Psoas muscle (tissue), 7 donors: ENCODE measurements at regions not wholly inside any gene's neighbourhood (a gene's known extent, or its start where the extent isn't known, plus 50 kb on each side); places are given as distances from the start of the nearest gene placed in this dataset.

Experiments
- ATAC-seq, 4 donors: fragments of 200-7000 bp; cut with Tn5 transposase; one replicate each; pipeline ENCODE4 v1.9.1; 2020; ENCODE audit warnings: moderate library complexity in 3 of 4, mild to moderate bottlenecking in 2 of 4
- DNase-seq, 2 donors: peaks; one replicate each; pipeline ENCODE4 v3.0.0-alpha.2; 2020
- H3K27ac ChIP-seq: fragments of 200-600 bp; one replicate; pipeline ENCODE4 v1.8.0; 2022
- H3K27me3 ChIP-seq, 3 donors: fragments of 200-600 bp in 1 of 3; one replicate each; pipeline versions ENCODE4 v1.6.1 to v1.8.0; 2013 to 2022; ENCODE audit warnings: low read length in 2 of 3, mild to moderate bottlenecking in 2 of 3, moderate library complexity in 1 of 3; ENCODE audit not compliant: insufficient read depth in 3 of 3
- H3K36me3 ChIP-seq, 2 donors: fragments of 200-600 bp in 1 of 2; one replicate each; pipeline versions ENCODE4 v1.6.1 to v1.8.0; 2013 to 2022; ENCODE audit warnings: low read depth in 1 of 2, mild to moderate bottlenecking in 1 of 2, moderate library complexity in 1 of 2; ENCODE audit not compliant: insufficient read depth in 1 of 2
- H3K4me1 ChIP-seq: fragments of 200-600 bp; one replicate; pipeline ENCODE4 v1.8.0; 2022
- H3K4me3 ChIP-seq: fragments of 200-600 bp; one replicate; pipeline ENCODE4 v1.8.0; 2022; ENCODE audit warnings: mild to moderate bottlenecking
- H3K9me3 ChIP-seq: fragments of 200-600 bp; one replicate; pipeline ENCODE4 v1.8.0; 2022
- WGBS, 3 donors: extraction: QIAGEN DNeasy Blood & Tissue Kit; methylation state at CpG; one replicate each; pipeline versions ENCODE4 v1.1.6 to v1.1.7; 2013; 5-methylcytosine and 5-hydroxymethylcytosine counted together
- intact Hi-C, 2 donors: fragments of 100-400 bp; cut with DNase I; formaldehyde crosslinking; loops; one replicate each; pipeline versions ENCODE4 v1.11.0 to v1.14.2; 2022
- TF ChIP-seq, protein P1 (sequence below): fragments of 200-600 bp; IDR thresholded peaks from one replicate; pipeline ENCODE4 v1.8.0; 2022; ENCODE audit warnings: antibody characterized with exemption
- donor health status: healthy with polysubstance abuse.
- donor health status: DM: no; HTN: no; CAD: no; lungs with moderate emphysema.
- donor health status: Bipolar disorder and iron deficiency.
- donor health status: healthy.
- donor health status: DM: yes; HTN: yes; CAD: no.
- donor health status: DM: no; HTN: no; CAD: no.
- donor health status: DM: yes; HTN: yes; CAD: no.

DNA sequence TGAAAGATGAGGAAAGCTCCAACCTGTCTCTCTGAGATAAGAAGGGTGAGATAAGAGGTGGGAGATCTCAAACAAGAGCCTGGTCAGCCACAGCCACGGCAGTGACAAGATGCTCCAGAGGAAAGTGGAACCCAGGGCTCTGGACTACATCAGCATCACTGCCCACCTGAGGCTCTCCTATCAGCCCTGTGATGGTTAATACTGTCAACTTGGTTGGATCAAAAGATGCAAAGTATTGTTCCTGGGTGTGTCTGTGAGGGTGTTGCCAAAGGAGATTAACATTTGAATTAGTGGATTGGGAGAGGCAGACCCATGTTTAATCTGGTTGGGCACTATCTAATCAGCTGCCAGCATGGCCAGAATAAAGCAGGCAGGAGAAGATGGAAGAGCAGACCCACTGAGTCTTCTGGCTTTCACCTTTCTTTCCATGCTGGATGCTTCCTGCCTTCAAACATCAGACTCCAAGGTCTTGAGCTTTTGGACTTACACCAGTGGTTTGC, 476.6 kb upstream of the NBEA start:
- 80 to 94% (median 90%) methylated on average over 1 of the region's 1 CpG for WGBS, 3 donors
- TF ChIP-seq, protein P1, sequence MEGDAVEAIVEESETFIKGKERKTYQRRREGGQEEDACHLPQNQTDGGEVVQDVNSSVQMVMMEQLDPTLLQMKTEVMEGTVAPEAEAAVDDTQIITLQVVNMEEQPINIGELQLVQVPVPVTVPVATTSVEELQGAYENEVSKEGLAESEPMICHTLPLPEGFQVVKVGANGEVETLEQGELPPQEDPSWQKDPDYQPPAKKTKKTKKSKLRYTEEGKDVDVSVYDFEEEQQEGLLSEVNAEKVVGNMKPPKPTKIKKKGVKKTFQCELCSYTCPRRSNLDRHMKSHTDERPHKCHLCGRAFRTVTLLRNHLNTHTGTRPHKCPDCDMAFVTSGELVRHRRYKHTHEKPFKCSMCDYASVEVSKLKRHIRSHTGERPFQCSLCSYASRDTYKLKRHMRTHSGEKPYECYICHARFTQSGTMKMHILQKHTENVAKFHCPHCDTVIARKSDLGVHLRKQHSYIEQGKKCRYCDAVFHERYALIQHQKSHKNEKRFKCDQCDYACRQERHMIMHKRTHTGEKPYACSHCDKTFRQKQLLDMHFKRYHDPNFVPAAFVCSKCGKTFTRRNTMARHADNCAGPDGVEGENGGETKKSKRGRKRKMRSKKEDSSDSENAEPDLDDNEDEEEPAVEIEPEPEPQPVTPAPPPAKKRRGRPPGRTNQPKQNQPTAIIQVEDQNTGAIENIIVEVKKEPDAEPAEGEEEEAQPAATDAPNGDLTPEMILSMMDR, result no peak
- H3K4me1 ChIP-seq, result no peaks in the 10 kb centered on the region
- H3K4me3 ChIP-seq, result no peak overlapping the region
- no peak for DNase-seq
- intact Hi-C loops, result no loop called here
- H3K27ac ChIP-seq, result no peak overlapping the region
- no peak for ATAC-seq
- H3K27me3 ChIP-seq, result no peaks in the 10 kb centered on the region
- H3K36me3 ChIP-seq, result no peaks in the 10 kb centered on the region
- no peaks in the 10 kb centered on the region for H3K9me3 ChIP-seq

DNA sequence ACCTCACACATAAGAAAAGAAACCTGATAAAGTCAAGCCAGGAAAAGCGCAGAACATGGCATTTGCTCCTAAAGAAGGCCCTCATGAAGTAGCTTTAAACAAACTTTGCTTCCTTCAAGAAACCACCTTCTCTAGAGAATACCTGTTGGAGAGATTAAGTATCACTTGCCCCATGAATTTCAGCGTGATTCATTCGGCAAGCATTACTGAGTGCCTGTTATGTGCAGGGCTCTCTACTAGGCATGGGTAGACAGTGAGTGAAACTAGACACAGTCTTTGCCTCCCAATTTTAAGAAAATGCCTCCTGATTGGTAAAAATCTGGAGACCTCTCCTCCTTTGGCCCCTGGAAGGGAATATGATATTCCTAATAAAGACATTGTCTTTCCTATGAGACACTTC, 475.8 kb upstream of the NBEA start:
- no peak overlapping the region for H3K4me3 ChIP-seq
- H3K36me3 ChIP-seq, result no peaks in the 10 kb centered on the region
- H3K4me1 ChIP-seq, result no peaks in the 10 kb centered on the region
- intact Hi-C loops, result no loop called here
- no peak for ATAC-seq
- no peak for DNase-seq
- H3K27me3 ChIP-seq, result no peaks in the 10 kb centered on the region
- 93 to 95% (median 94%) methylated on average over 3 of the region's 3 CpGs for WGBS, 3 donors
- TF ChIP-seq, protein P1, result no peak
- H3K9me3 ChIP-seq, result no peaks in the 10 kb centered on the region
- no peak overlapping the region for H3K27ac ChIP-seq

DNA sequence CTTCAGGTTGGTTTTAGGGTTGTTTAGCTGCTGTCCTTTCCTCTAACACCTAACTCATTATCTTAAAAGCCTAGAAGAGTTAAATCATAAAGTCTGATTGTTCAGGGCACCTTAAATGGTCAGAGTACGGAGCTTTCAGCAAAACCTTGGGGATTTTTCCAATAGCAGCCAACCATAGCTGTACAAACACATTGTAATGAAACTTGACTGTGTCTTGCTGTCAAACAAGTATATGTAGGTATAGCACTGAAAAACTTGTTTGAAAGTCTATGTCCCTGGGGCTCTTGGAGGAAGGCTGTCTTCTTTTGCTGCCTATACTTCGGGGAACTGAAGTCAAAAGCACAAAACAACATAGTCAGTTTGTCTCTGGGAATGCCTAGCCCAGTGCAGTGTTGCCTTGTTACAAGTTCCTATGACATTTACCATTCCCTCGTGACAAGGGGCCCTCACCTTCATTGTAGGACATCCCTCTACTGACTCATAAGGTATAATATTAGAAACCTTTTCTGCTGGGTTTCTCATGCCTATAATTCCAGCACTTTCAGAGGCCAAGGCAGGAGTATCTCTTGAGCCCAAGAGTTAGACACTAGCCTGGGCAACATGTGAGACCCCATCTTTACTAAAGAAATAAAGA, 474.5 kb upstream of the NBEA start:
- Histone ChIP-seq H3K27me3 (no peaks in the 10 kb centered on the region), H3K4me3 (no peak overlapping the region), H3K4me1 (no peaks in the 10 kb centered on the region), H3K27ac (no peak overlapping the region), H3K9me3 (no peaks in the 10 kb centered on the region), H3K36me3 (no peaks in the 10 kb centered on the region)
- WGBS, 3 donors, result 79 to 85% (median 85%) methylated on average over 3 of the region's 3 CpGs
- TF ChIP-seq, protein P1, result no peak
- intact Hi-C loops, result no loop called here
- DNase-seq, result no peak
- ATAC-seq, result no peak

DNA sequence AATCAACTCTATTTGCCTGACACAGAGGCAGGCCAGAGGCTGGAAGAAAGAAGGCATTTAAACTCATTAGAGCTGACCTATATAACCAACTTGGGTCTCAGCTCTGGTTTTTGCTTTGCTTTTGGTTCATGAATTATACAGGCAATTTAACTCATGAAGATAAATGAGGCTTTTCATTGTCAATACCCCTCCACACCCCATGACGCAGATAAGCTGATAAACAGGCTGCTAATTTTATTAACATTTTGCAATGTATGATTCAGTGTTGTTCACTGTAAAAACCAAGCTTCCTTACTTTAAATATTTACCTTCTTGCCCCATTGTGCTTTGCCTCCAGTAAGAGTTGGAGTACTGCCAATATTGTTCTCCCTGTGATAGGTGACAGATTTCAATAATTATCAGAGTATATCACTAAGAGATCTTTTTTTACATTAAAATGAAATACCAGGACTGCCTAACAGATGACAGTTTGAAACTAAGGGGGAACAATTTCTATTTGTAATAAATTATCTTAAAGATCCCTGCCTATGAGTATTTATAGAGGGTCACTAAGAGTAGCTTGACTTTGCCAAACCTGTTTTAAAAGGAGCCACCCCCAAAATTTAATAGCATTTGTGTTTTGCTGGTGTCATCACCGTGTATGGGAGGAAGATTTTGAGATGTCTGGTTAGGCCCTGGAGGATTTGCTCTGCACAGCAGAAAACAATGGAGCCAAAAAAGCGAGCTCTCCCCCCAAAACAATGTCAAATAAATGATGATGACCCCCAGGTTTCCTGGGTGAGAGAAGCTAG, 472.7 kb upstream of the NBEA start:
- 74 to 80% (median 75%) methylated on average over 3 of the region's 3 CpGs for WGBS, 3 donors

More for the DNA sequence above, 472.7 kb upstream of the NBEA start:
- intact Hi-C loops, result no loop called here
- H3K27me3 ChIP-seq, result no peaks in the 10 kb centered on the region
- no peaks in the 10 kb centered on the region for H3K4me1 ChIP-seq
- TF ChIP-seq, protein P1, result no peak
- H3K4me3 ChIP-seq, result no peak overlapping the region
- no peak for ATAC-seq
- no peaks in the 10 kb centered on the region for H3K9me3 ChIP-seq
- no peaks in the 10 kb centered on the region for H3K36me3 ChIP-seq
- DNase-seq, result no peak
- no peak overlapping the region for H3K27ac ChIP-seq
